Fibroblast of lung (primary cell): ENCODE measurements at regions not wholly inside any gene's neighbourhood (a gene's known extent, or its start where the extent isn't known, plus 50 kb on each side); places are given as distances from the start of the nearest gene placed in this dataset.
A peak's percentile ranks its signal among the peaks of the same experiment; 100 is the strongest.
"Not testable (repeated sequence)": the region's sequence is repeated elsewhere in the genome, so short reads cannot be mapped to it uniquely, and the experiment has no call there.

Experiments
- DNase-seq, 2 donors: peaks; one replicate each; pipeline versions ENCODE4 v3.0.0 to v3.0.0-alpha.2; 2010; ENCODE audit warnings: low read depth in 2 of 2
- H2AFZ ChIP-seq: 2 replicates; pipeline ENCODE4 v1.5.1; 2012; ENCODE audit warnings: low read length, control low read depth, inconsistent platforms
- H3K27ac ChIP-seq: 2 replicates; pipeline ENCODE4 v1.5.1; 2011; ENCODE audit warnings: low read length, control low read depth; ENCODE audit not compliant: insufficient read depth
- H3K27me3 ChIP-seq: 2 replicates; pipeline ENCODE4 v1.5.1; 2011; ENCODE audit warnings: mild to moderate bottlenecking, low read length; ENCODE audit not compliant: control insufficient read depth, insufficient read depth
- H3K36me3 ChIP-seq: 2 replicates; pipeline ENCODE4 v1.5.1; 2011; ENCODE audit warnings: low read length; ENCODE audit not compliant: control insufficient read depth, insufficient read depth
- H3K4me1 ChIP-seq: 2 replicates; pipeline ENCODE4 v1.5.1; 2011; ENCODE audit warnings: low read length; ENCODE audit not compliant: control insufficient read depth, insufficient read depth; ENCODE audit errors: extremely low read depth
- H3K4me2 ChIP-seq: 2 replicates; pipeline ENCODE4 v1.5.1; 2011; ENCODE audit warnings: low read length, control low read depth; ENCODE audit not compliant: insufficient read depth; ENCODE audit errors: extremely low read depth
- H3K4me3 ChIP-seq, 4 experiments: fragments of 200-600 bp in 1 of 4; sonication (generic) in 1 of 4; replicated peaks in 1 of 4; 2 replicates each; pipeline ENCODE4 v1.5.1; 2011 to 2016; ENCODE audit warnings: low read length in 4 of 4, low read depth in 3 of 4, mild to moderate bottlenecking in 3 of 4, control low read depth in 2 of 4, inconsistent platforms in 1 of 4, mixed read lengths in 1 of 4; ENCODE audit not compliant: insufficient read depth in 1 of 4; ENCODE audit errors: control extremely low read depth in 1 of 4
- H3K79me2 ChIP-seq: 2 replicates; pipeline ENCODE4 v1.5.1; 2012; ENCODE audit warnings: mild to moderate bottlenecking, low read length, inconsistent platforms; ENCODE audit not compliant: control insufficient read depth, insufficient read depth
- H3K9ac ChIP-seq: 2 replicates; pipeline ENCODE4 v1.5.1; 2011; ENCODE audit warnings: mild to moderate bottlenecking, low read length, control low read depth; ENCODE audit not compliant: insufficient read depth
- H3K9me3 ChIP-seq: 2 replicates; pipeline ENCODE4 v1.5.1; 2012; ENCODE audit warnings: low read depth, low read length; ENCODE audit not compliant: control insufficient read depth, insufficient read depth
- H4K20me1 ChIP-seq: 2 replicates; pipeline ENCODE4 v1.5.1; 2011; ENCODE audit warnings: low read length; ENCODE audit not compliant: control insufficient read depth, insufficient read depth; ENCODE audit errors: extremely low read depth
- EZH2 ChIP-seq: IDR thresholded peaks from 2 replicates; pipeline ENCODE4 v1.5.1; 2012; ENCODE audit warnings: low read length, control low read depth, mild to moderate bottlenecking; ENCODE audit errors: missing control alignments
- TF ChIP-seq, protein P1 (sequence below), 2 donors: IDR thresholded peaks in 1 of 2; conservative IDR thresholded peaks in 1 of 2; 1 replicate in 1 of 2; 2 replicates in 1 of 2; pipeline ENCODE4 v1.5.1; 2011 to 2012; ENCODE audit warnings: low read length in 2 of 2, control low read depth in 1 of 2, inconsistent platforms in 1 of 2, low read depth in 1 of 2, mild to moderate bottlenecking in 1 of 2

DNA sequence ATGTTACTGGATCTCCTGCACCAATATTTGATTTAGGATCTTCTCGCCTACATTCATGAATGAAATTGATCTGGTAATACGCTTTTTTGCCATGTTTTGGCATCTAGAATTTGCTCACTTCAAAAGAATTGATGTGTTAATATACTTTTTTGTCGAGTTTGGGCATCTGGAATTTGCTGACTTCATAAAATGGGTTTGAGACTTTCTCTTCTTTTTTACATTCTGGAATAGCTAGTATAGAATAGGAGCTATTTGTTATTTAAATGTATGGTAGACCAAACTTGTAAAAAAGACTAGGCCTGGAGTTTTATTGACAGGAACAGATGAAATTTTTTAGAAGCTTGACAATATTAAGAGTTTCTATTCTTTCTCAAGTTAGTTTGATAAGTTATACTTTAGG lies 404.9 kb upstream of the TENM3 start:
- no peaks in the 10 kb centered on the region for H3K79me2 ChIP-seq
- no peak overlapping the region for H3K9ac ChIP-seq
- TF ChIP-seq, protein P1, sequence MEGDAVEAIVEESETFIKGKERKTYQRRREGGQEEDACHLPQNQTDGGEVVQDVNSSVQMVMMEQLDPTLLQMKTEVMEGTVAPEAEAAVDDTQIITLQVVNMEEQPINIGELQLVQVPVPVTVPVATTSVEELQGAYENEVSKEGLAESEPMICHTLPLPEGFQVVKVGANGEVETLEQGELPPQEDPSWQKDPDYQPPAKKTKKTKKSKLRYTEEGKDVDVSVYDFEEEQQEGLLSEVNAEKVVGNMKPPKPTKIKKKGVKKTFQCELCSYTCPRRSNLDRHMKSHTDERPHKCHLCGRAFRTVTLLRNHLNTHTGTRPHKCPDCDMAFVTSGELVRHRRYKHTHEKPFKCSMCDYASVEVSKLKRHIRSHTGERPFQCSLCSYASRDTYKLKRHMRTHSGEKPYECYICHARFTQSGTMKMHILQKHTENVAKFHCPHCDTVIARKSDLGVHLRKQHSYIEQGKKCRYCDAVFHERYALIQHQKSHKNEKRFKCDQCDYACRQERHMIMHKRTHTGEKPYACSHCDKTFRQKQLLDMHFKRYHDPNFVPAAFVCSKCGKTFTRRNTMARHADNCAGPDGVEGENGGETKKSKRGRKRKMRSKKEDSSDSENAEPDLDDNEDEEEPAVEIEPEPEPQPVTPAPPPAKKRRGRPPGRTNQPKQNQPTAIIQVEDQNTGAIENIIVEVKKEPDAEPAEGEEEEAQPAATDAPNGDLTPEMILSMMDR (conservative IDR thresholded peaks at IDR 0.05 in 1 of 2, IDR thresholded peaks at IDR 0.05 in 1 of 2; ENCODE audit: low read depth in 1 of 2, low read length in 2 of 2): no peak
- no peak for TF ChIP-seq EZH2
- no peak overlapping the region for H2AFZ ChIP-seq
- no peak for DNase-seq
- no peaks in the 10 kb centered on the region for H4K20me1 ChIP-seq
- no peaks in the 10 kb centered on the region for H3K27me3 ChIP-seq
- no peak overlapping the region for H3K4me3 ChIP-seq
- no peaks in the 10 kb centered on the region for H3K4me1 ChIP-seq
- no peak overlapping the region for H3K27ac ChIP-seq
- H3K9me3 ChIP-seq: no peaks in the 10 kb centered on the region
- no peaks in the 10 kb centered on the region for H3K36me3 ChIP-seq
- no peak overlapping the region for H3K4me2 ChIP-seq

DNA sequence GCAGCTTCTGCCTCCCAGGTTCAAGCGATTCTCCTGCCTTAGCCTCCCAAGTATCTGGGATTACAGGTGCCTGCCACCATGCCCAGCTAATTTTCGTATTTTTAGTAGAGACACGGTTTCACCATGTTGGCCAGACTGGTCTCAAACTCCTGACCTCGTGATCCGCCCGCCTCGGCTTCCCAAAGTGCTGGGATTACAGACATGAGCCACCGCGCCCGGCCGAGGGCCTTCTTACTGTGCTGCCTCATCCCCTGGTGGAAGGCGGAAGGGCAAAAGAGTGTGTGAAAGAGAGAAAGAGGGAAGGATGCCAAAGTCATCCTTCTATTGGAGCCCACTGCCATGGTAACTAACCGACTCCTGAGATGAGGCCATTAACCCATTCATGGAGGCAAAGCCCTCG lies 399.4 kb upstream of the TENM3 start:
- H2AFZ ChIP-seq, DNase-seq, H3K9ac ChIP-seq, H3K27ac ChIP-seq, H3K36me3 ChIP-seq, H3K4me3 ChIP-seq, H4K20me1 ChIP-seq, H3K4me1 ChIP-seq, H3K4me2 ChIP-seq, H3K27me3 ChIP-seq, H3K79me2 ChIP-seq, H3K9me3 ChIP-seq: not testable (repeated sequence)

DNA sequence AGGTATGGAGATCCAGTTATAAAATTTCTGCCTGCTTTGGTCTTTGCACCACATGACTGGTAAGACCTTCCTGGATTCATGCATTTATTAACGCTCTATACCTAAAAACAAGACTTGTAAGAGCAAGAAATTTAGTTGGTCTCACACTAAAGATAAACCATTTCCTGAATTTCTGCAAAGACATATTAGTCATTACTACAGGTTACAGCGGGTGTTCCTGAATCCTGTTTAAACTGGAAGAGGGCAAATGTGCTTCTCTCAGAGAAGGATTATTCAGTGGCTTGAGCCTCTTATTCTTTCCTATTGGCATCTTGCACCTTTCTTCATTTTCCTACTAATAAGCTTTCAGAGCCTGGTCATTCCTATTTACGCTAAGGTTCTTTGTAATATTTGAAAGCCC lies 397.6 kb upstream of the TENM3 start:
- no peaks in the 10 kb centered on the region for H3K36me3 ChIP-seq
- no peak overlapping the region for H3K4me2 ChIP-seq
- H3K9me3 ChIP-seq: no peaks in the 10 kb centered on the region
- TF ChIP-seq EZH2: no peak
- TF ChIP-seq, protein P1 (conservative IDR thresholded peaks at IDR 0.05 in 1 of 2, IDR thresholded peaks at IDR 0.05 in 1 of 2; ENCODE audit: low read depth in 1 of 2, low read length in 2 of 2): no peak
- H2AFZ ChIP-seq: no peak overlapping the region
- peak in 1 of 2 donors; percentile 4 for DNase-seq
- no peak overlapping the region for H3K27ac ChIP-seq
- no peaks in the 10 kb centered on the region for H4K20me1 ChIP-seq
- no peak overlapping the region for H3K4me3 ChIP-seq
- H3K9ac ChIP-seq: no peak overlapping the region
- H3K79me2 ChIP-seq: no peaks in the 10 kb centered on the region
- H3K27me3 ChIP-seq: no peaks in the 10 kb centered on the region
- H3K4me1 ChIP-seq: no peaks in the 10 kb centered on the region

DNA sequence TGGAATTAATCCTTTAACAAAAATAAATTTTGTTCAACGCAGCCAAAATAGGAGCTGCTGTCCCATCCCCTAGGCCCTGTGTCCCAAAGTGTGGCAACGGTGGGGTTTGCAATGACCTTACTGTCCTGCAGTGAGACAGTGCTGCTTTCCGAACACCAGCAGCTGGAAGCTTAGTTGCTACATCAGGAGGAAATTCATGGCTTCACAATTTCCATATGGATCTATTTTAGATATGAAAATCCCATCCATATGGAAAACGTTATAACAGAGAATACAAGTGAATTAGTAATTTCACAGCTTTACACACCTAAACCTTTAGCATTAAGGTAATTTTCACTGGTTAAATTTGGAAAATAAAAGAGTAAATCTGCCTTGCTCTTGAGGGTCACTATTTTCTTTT lies 396.3 kb upstream of the TENM3 start:
- H2AFZ ChIP-seq: no peak overlapping the region
- no peak overlapping the region for H3K9ac ChIP-seq
- DNase-seq: no peak
- H3K36me3 ChIP-seq: no peaks in the 10 kb centered on the region
- H3K4me3 ChIP-seq: no peak overlapping the region
- H3K79me2 ChIP-seq: no peaks in the 10 kb centered on the region
- no peaks in the 10 kb centered on the region for H3K4me1 ChIP-seq
- no peaks in the 10 kb centered on the region for H4K20me1 ChIP-seq
- H3K27ac ChIP-seq: no peak overlapping the region
- no peak overlapping the region for H3K4me2 ChIP-seq
- H3K27me3 ChIP-seq: no peaks in the 10 kb centered on the region
- H3K9me3 ChIP-seq: no peaks in the 10 kb centered on the region
- TF ChIP-seq, protein P1 (conservative IDR thresholded peaks at IDR 0.05 in 1 of 2, IDR thresholded peaks at IDR 0.05 in 1 of 2; ENCODE audit: low read depth in 1 of 2, low read length in 2 of 2): no peak
- TF ChIP-seq EZH2: no peak
